ENCODE measurements at regions not wholly inside any gene's neighbourhood (a gene's known extent, or its start where the extent isn't known, plus 50 kb on each side); places are given as distances from the start of the nearest gene placed in this dataset.
"Not testable (repeated sequence)": the region's sequence is repeated elsewhere in the genome, so short reads cannot be mapped to it uniquely, and the experiment has no call there.

GRCh38 chr1:204011426-204011825, 61.5 kb upstream of the SOX13 start:
- TF ChIP-seq CTCF (conservative IDR thresholded peaks at IDR 0.05; ENCODE audit: low read depth, low read length), result no peak

DNA sequence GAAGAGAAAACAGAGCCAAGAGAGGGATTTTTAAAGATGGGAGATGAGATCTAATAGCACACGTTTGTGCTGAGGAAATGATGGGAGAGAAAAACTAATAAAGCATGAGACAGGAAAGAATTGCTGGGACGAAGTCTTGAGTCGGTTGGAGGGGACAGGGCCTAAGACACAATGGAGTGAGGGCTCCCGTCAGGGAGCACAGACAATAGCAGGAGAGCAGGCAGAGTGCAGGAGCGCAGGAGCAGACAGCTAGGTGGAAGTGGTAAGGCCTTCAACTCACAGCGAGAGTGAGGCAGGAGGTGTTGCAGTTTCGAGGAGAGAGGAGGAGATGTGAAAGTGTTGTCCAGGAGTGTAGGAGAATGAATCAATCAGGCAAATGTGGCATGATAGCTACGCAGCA, 59.9 kb upstream of the SOX13 start:
- no peak for DNase-seq (ENCODE audit: low read depth)
- no peak overlapping the region for H3K4me3 ChIP-seq (ENCODE audit: low read length)
- TF ChIP-seq CTCF (conservative IDR thresholded peaks at IDR 0.05; ENCODE audit: low read depth, low read length), result no peak

More at GRCh38 chr1:204011426-204011825, 61.5 kb upstream of the SOX13 start:
- DNase-seq (ENCODE audit: low read depth), result no peak
- no peak overlapping the region for H3K4me3 ChIP-seq (ENCODE audit: low read length)

DNA sequence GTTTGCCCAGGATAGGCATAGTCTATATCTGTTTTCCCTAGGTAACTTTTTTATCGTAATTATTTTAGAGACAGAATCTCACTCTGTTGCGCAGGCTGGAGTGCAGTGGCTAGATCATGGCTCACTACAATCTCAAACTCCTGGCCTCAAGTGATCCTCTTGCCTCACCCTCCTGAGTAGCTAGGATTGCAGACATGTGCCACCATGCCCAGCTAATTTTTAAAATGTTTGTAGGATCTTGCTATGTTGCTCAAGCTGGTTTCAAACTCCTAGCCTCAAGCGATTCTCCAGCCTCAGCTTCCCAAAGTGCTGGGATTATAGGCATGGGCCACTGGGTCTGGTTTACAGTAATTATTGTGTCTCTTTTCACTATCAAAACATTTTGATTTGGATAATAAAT, 58.6 kb upstream of the SOX13 start:
- no peak for TF ChIP-seq CTCF (conservative IDR thresholded peaks at IDR 0.05; ENCODE audit: low read depth, low read length)
- no peak overlapping the region for H3K4me3 ChIP-seq (ENCODE audit: low read length)
- no peak for DNase-seq (ENCODE audit: low read depth)

DNA sequence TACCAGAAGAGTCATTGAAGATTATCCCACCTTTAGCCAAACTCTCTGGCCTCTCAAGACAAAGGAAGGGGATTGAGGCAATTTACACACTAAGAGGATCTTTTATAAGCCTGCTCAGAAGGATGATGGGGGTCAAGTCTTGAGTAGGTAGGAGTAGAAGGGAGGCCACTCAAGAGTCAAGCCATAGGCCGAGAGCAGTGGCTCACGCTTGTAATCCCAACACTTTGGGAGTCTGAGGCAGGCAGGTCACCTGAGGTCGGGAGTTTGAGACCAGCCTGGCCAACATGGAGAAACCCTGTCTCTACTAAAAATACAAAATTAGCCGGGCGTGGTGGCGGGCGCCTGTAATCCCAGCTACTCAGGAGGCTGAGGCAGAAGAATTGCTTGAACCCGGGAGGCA, 58.0 kb upstream of the SOX13 start:
- not testable (repeated sequence) for H3K4me3 ChIP-seq (ENCODE audit: low read length); DNase-seq (ENCODE audit: low read depth)

GRCh38 chr1:204017032-204017431, 55.9 kb upstream of the SOX13 start:
- H3K4me3 ChIP-seq (ENCODE audit: low read length), result no peak overlapping the region
- no peak for TF ChIP-seq CTCF (conservative IDR thresholded peaks at IDR 0.05; ENCODE audit: low read depth, low read length)
- no peak for DNase-seq (ENCODE audit: low read depth)

DNA sequence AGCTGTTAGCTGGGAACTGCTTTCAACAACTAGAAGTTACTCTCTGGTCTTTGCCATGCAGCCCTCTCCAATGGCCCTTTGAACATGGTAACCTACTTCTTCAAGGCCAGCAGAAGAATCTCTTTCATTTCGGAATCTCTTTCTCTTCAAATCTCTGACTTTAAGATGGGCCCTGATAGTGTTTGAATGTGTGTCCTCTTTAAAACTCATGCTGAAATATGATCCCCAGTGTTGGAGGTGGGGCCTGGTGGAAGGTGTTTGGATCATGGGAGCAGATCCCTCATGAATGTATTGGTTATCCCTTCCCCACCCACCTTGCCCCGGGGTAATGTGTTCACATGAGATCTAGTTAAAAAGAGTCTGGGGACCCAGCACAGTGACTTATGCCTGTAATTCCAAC, 54.5 kb upstream of the SOX13 start:
- H3K4me3 ChIP-seq (ENCODE audit: low read length), result no peak overlapping the region
- TF ChIP-seq CTCF (conservative IDR thresholded peaks at IDR 0.05; ENCODE audit: low read depth, low read length), result no peak
- DNase-seq (ENCODE audit: low read depth), result no peak
